ENCODE measurements at regions not wholly inside any gene's neighbourhood (a gene's known extent, or its start where the extent isn't known, plus 50 kb on each side); places are given as distances from the start of the nearest gene placed in this dataset.

GRCh38 chr20:22836877-22837276 lies 198.2 kb upstream of the SSTR4 start:
- no peak overlapping the region for H3K4me3 ChIP-seq (ENCODE audit: insufficient read depth, low read depth, low read length)
- no peak overlapping the region for H2BK20ac ChIP-seq (ENCODE audit: low read depth, low read length)
- ATAC-seq (ENCODE audit: low read depth) = peak; percentile 37; the same call in 1 of the 2 replicates
- H3K9me3 ChIP-seq (ENCODE audit: control insufficient read depth, insufficient read depth, low read length) = no peaks in the 10 kb centered on the region
- no peak overlapping the region for H2AK5ac ChIP-seq (ENCODE audit: low read depth, low read length)
- H2BK15ac ChIP-seq (ENCODE audit: low read depth, low read length) = no peak overlapping the region
- no TSS peak for BruUV-seq (replicated peaks)
- no peak overlapping the region for H3K4me2 ChIP-seq (ENCODE audit: low read depth, low read length)
- no peak overlapping the region for H3K4ac ChIP-seq (ENCODE audit: low read depth, low read length)
- intact Hi-C loops (cut with micrococcal nuclease) = no loop called here
- dilution Hi-C loops (cut with HindIII; ENCODE audit: low sequenced_read_pairs, unreplicated experiment) = no loop called here
- H3K36me3 ChIP-seq (ENCODE audit: control insufficient read depth, insufficient read depth, low read length) = no peaks in the 10 kb centered on the region
- H2AK9ac ChIP-seq (replicated peaks; ENCODE audit: low read depth, low read length, poor library complexity) = no peak overlapping the region
- no peaks in the 10 kb centered on the region for H3K4me1 ChIP-seq (ENCODE audit: control insufficient read depth, insufficient read depth, low read length)
- DNase-seq = no peak
- no peak overlapping the region for H4K8ac ChIP-seq (ENCODE audit: low read depth in 2 of 2, low read length in 2 of 2)
- H3K79me1 ChIP-seq (ENCODE audit: low read depth in 1 of 2, low read length in 2 of 2) = no peaks in the 10 kb centered on the region
- H3K18ac ChIP-seq (ENCODE audit: low read depth, low read length) = no peak overlapping the region
- H2AFZ ChIP-seq (replicated peaks; ENCODE audit: low read length, poor library complexity) = no peak overlapping the region
- H2BK120ac ChIP-seq (ENCODE audit: low read depth, low read length) = no peak overlapping the region
- in situ Hi-C loops (cut with MboI; ENCODE audit: low sequenced_read_pairs) = no loop called here
- ChIA-PET CTCF (no interaction called here), POLR2A (ENCODE audit: unreplicated experiment) (no interaction called here)
- H3K14ac ChIP-seq (replicated peaks; ENCODE audit: low read depth, low read length) = no peak overlapping the region
- no peak overlapping the region for H3K56ac ChIP-seq (ENCODE audit: extremely low read depth, insufficient read depth, low read length)
- H3K27me3 ChIP-seq (ENCODE audit: control insufficient read depth, insufficient read depth, low read length) = peaks cover 2% of the 10 kb centered on the region; the same call in 1 of the 2 replicates
- H3K9ac ChIP-seq (ENCODE audit: low read depth, low read length) = no peak overlapping the region
- H3K23ac ChIP-seq (ENCODE audit: low read depth, low read length) = no peak overlapping the region
- H3K27ac ChIP-seq (ENCODE audit: insufficient read depth, low read length) = no peak overlapping the region
- no peak overlapping the region for H2BK5ac ChIP-seq (ENCODE audit: low read depth, low read length, poor library complexity, severe bottlenecking)
- H3K9me1 ChIP-seq (ENCODE audit: insufficient read depth, low read length) = no peaks in the 10 kb centered on the region
- TF ChIP-seq NFE2L2 (IDR thresholded peaks at IDR 0.05; ENCODE audit: low read depth, low read length) = peak; percentile 73
- TF ChIP-seq ELK1 (IDR thresholded peaks at IDR 0.05; ENCODE audit: borderline replicate concordance, low read depth, low read length) = no peak
- no peak overlapping the region for H4K5ac ChIP-seq (ENCODE audit: low read depth, low read length)
- no peak overlapping the region for H4K91ac ChIP-seq (ENCODE audit: insufficient read depth, low read depth, low read length)
- H4K20me1 ChIP-seq (ENCODE audit: insufficient read depth, low read length) = no peaks in the 10 kb centered on the region
- WGBS, 2 experiments (ENCODE audit: extremely low coverage in 2 of 2, insufficient read length in 1 of 2) = 57% methylated on average over 1 of the region's 1 CpG; no CpG with 5 or more reads in 1 of the 2 experiments
